Panc1 (cell line): ENCODE measurements at regions not wholly inside any gene's neighbourhood (a gene's known extent, or its start where the extent isn't known, plus 50 kb on each side); places are given as distances from the start of the nearest gene placed in this dataset.

ENCODE experiments used
- ATAC-seq: fragments of 200-7000 bp; cut with Tn5 transposase; 2 replicates; pipeline ENCODE4 v1.9.1; 2020; ENCODE audit warnings: mild to moderate bottlenecking, moderate library complexity
- BruUV-seq: library from RNA; stranded (reverse); fragments of 400-500 nt; replicated peaks from 2 replicates; lab custom pipeline; 2021; lab: Mats Ljungman, UMichigan
- CTCF ChIA-PET: fragments of 300-600 bp; sonication (Branson Sonifier 250); formaldehyde crosslinking; loops from one replicate; lab custom pipeline; 2022; ENCODE audit warnings: antibody characterized with exemption; lab: Charles Lee
- POLR2A ChIA-PET: fragments of 300-600 bp; sonication (Branson Sonifier 250); formaldehyde crosslinking; loops from one replicate; lab custom pipeline; 2022; ENCODE audit warnings: antibody characterized with exemption; lab: Charles Lee
- DNase-seq: peaks from one replicate; pipeline ENCODE4 v3.0.0-alpha.2; 2010; ENCODE audit warnings: low read depth, low spot score
- H3K27ac ChIP-seq: 2 replicates; pipeline ENCODE4 v1.5.1; 2011; ENCODE audit warnings: mild to moderate bottlenecking, low read length, inconsistent platforms
- H3K27me3 ChIP-seq: fragments of 200-500 bp; sonication (Bioruptor generic); 2 replicates; pipeline ENCODE4 v1.6.0; 2014; ENCODE audit warnings: low read length, inconsistent platforms; ENCODE audit not compliant: control insufficient read depth, insufficient read depth
- H3K36me3 ChIP-seq: fragments of 200-500 bp; sonication (Bioruptor generic); 2 replicates; pipeline ENCODE4 v1.5.1; 2014; ENCODE audit warnings: inconsistent platforms, mild to moderate bottlenecking, low read length, moderate library complexity; ENCODE audit not compliant: control insufficient read depth, insufficient read depth
- H3K4me1 ChIP-seq: 2 replicates; pipeline ENCODE4 v1.5.1; 2011; ENCODE audit warnings: inconsistent platforms, mild to moderate bottlenecking, low read length, moderate library complexity; ENCODE audit not compliant: control insufficient read depth, insufficient read depth
- H3K4me3 ChIP-seq, 2 experiments: 2 replicates each; pipeline ENCODE4 v1.5.1; 2011 to 2012; ENCODE audit warnings: low read depth in 2 of 2, low read length in 2 of 2, mild to moderate bottlenecking in 2 of 2, inconsistent platforms in 1 of 2, moderate library complexity in 1 of 2
- H3K9me3 ChIP-seq: fragments of 200-500 bp; sonication (Bioruptor generic); 2 replicates; pipeline ENCODE4 v1.5.1; 2014; ENCODE audit warnings: low read depth, mild to moderate bottlenecking, inconsistent platforms, low read length, moderate library complexity; ENCODE audit not compliant: control insufficient read depth, insufficient read depth
- POLR2AphosphoS5 ChIP-seq: IDR thresholded peaks from 2 replicates; pipeline ENCODE4 v1.6.1; 2012; ENCODE audit warnings: mild to moderate bottlenecking, low read depth, low read length, moderate library complexity
- SIN3A ChIP-seq: IDR thresholded peaks from 2 replicates; pipeline ENCODE4 v1.6.1; 2012; ENCODE audit warnings: low read depth, mild to moderate bottlenecking, low read length, moderate library complexity, borderline replicate concordance; ENCODE audit not compliant: insufficient read depth
- TCF7L2 ChIP-seq: IDR thresholded peaks from 2 replicates; pipeline ENCODE4 v1.6.1; 2011; ENCODE audit warnings: mild to moderate bottlenecking, low read depth, low read length, inconsistent platforms
- in situ Hi-C: cut with HindIII; loops from 2 replicates; pipeline ENCODE4 v1.10.0; 2016; ENCODE audit warnings: low sequenced_read_pairs, low pct_unique_long_range_greater_than_20kb
- intact Hi-C: fragments of 100-400 bp; cut with micrococcal nuclease; formaldehyde crosslinking; loops from one replicate; pipeline ENCODE4 v1.10.0; 2022; ENCODE audit not compliant: unreplicated experiment
- TF ChIP-seq, protein P1 (sequence below), 2 experiments: IDR thresholded peaks; 2 replicates each; pipeline ENCODE4 v1.6.1; 2011 to 2012; ENCODE audit warnings: low read depth in 2 of 2, control low read depth in 1 of 2, low read length in 1 of 2, mild to moderate bottlenecking in 1 of 2, moderate library complexity in 1 of 2; ENCODE audit not compliant: insufficient read depth in 1 of 2
- TF ChIP-seq, protein P2 (sequence below): fragments of 450-650 bp; IDR thresholded peaks from 2 replicates; pipeline ENCODE4 v1.5.1; 2017; ENCODE audit warnings: mild to moderate bottlenecking

- BruUV-seq = no TSS peak
- TF ChIP-seq, protein P1, sequence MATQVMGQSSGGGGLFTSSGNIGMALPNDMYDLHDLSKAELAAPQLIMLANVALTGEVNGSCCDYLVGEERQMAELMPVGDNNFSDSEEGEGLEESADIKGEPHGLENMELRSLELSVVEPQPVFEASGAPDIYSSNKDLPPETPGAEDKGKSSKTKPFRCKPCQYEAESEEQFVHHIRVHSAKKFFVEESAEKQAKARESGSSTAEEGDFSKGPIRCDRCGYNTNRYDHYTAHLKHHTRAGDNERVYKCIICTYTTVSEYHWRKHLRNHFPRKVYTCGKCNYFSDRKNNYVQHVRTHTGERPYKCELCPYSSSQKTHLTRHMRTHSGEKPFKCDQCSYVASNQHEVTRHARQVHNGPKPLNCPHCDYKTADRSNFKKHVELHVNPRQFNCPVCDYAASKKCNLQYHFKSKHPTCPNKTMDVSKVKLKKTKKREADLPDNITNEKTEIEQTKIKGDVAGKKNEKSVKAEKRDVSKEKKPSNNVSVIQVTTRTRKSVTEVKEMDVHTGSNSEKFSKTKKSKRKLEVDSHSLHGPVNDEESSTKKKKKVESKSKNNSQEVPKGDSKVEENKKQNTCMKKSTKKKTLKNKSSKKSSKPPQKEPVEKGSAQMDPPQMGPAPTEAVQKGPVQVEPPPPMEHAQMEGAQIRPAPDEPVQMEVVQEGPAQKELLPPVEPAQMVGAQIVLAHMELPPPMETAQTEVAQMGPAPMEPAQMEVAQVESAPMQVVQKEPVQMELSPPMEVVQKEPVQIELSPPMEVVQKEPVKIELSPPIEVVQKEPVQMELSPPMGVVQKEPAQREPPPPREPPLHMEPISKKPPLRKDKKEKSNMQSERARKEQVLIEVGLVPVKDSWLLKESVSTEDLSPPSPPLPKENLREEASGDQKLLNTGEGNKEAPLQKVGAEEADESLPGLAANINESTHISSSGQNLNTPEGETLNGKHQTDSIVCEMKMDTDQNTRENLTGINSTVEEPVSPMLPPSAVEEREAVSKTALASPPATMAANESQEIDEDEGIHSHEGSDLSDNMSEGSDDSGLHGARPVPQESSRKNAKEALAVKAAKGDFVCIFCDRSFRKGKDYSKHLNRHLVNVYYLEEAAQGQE (IDR thresholded peaks at IDR 0.05; ENCODE audit: insufficient read depth in 1 of 2, low read depth in 2 of 2, low read length in 1 of 2) = no peak
- no peak for TF ChIP-seq POLR2AphosphoS5
- TF ChIP-seq TCF7L2 = no peak
- TF ChIP-seq SIN3A = no peak
- TF ChIP-seq, protein P2, sequence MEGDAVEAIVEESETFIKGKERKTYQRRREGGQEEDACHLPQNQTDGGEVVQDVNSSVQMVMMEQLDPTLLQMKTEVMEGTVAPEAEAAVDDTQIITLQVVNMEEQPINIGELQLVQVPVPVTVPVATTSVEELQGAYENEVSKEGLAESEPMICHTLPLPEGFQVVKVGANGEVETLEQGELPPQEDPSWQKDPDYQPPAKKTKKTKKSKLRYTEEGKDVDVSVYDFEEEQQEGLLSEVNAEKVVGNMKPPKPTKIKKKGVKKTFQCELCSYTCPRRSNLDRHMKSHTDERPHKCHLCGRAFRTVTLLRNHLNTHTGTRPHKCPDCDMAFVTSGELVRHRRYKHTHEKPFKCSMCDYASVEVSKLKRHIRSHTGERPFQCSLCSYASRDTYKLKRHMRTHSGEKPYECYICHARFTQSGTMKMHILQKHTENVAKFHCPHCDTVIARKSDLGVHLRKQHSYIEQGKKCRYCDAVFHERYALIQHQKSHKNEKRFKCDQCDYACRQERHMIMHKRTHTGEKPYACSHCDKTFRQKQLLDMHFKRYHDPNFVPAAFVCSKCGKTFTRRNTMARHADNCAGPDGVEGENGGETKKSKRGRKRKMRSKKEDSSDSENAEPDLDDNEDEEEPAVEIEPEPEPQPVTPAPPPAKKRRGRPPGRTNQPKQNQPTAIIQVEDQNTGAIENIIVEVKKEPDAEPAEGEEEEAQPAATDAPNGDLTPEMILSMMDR = no peak
- Histone ChIP-seq H3K27me3 (no peaks in the 10 kb centered on the region), H3K9me3 (no peaks in the 10 kb centered on the region), H3K36me3 (no peaks in the 10 kb centered on the region), H3K27ac (no peak overlapping the region), H3K4me1 (no peaks in the 10 kb centered on the region), H3K4me3 (no peak overlapping the region)
- POLR2A ChIA-PET = no interaction called here
- ATAC-seq (no peak), DNase-seq (no peak)
- CTCF ChIA-PET = no interaction called here
- in situ Hi-C loops (no loop called here), intact Hi-C loops (no loop called here)
These were observed 1086.5 kb downstream of the EFNA5 start for GRCh38 chr5:106584268-106584667.

- no peak for TF ChIP-seq POLR2AphosphoS5
- no peak for TF ChIP-seq SIN3A
- TF ChIP-seq, protein P1 (IDR thresholded peaks at IDR 0.05; ENCODE audit: insufficient read depth in 1 of 2, low read depth in 2 of 2, low read length in 1 of 2) = no peak
- TF ChIP-seq, protein P2 = no peak
- no peak for TF ChIP-seq TCF7L2
- H3K27ac ChIP-seq = no peak overlapping the region
- ChIA-PET POLR2A (no interaction called here), CTCF (no interaction called here)
- no peaks in the 10 kb centered on the region for H3K9me3 ChIP-seq
- no peaks in the 10 kb centered on the region for H3K36me3 ChIP-seq
- in situ Hi-C loops = no loop called here
- DNase-seq (no peak), ATAC-seq (no peak)
- no peaks in the 10 kb centered on the region for H3K27me3 ChIP-seq
- no peaks in the 10 kb centered on the region for H3K4me1 ChIP-seq
- BruUV-seq = no TSS peak
- no peak overlapping the region for H3K4me3 ChIP-seq
- intact Hi-C loops = no loop called here
These were observed 1092.0 kb downstream of the EFNA5 start for GRCh38 chr5:106578736-106579135.
